ENCODE measurements at regions not wholly inside any gene's neighbourhood (a gene's known extent, or its start where the extent isn't known, plus 50 kb on each side); places are given as distances from the start of the nearest gene placed in this dataset.
"Not testable (repeated sequence)": the region's sequence is repeated elsewhere in the genome, so short reads cannot be mapped to it uniquely, and the experiment has no call there.

GRCh38 chr6:47407300-47408281 lies 70.0 kb upstream of the CD2AP start:
- no peak for DNase-seq (ENCODE audit: low spot score)

GRCh38 chr6:47413752-47414422 lies 63.7 kb upstream of the CD2AP start:
- DNase-seq (ENCODE audit: low spot score): peak; percentile 68

- DNase-seq (ENCODE audit: low spot score): peak; percentile 38
These were observed 63.0 kb upstream of the CD2AP start for GRCh38 chr6:47414423-47415167.

GRCh38 chr6:47416396-47417345 lies 60.9 kb upstream of the CD2AP start:
- DNase-seq (ENCODE audit: low spot score): no peak

- DNase-seq (ENCODE audit: low spot score): no peak
These were observed 58.0 kb upstream of the CD2AP start for GRCh38 chr6:47419621-47420020.

GRCh38 chr6:47420394-47421371 lies 56.9 kb upstream of the CD2AP start:
- DNase-seq (ENCODE audit: low spot score): no peak

GRCh38 chr6:47423079-47423478 lies 54.5 kb upstream of the CD2AP start:
- no peak for DNase-seq (ENCODE audit: low spot score)

GRCh38 chr6:47424436-47424836 lies 53.2 kb upstream of the CD2AP start:
- no peak for DNase-seq (ENCODE audit: low spot score)

GRCh38 chr6:47425724-47426123 lies 51.9 kb upstream of the CD2AP start:
- DNase-seq (ENCODE audit: low spot score): not testable (repeated sequence)

GRCh38 chr6:47426524-47427302 lies 50.9 kb upstream of the CD2AP start:
- DNase-seq (ENCODE audit: low spot score): no peak

- DNase-seq (ENCODE audit: low spot score): no peak
These were observed 49.9 kb upstream of the CD2AP start for GRCh38 chr6:47427680-47428079.

All from kidney capillary endothelial cell (primary cell).